GM12878 (cell line): ENCODE measurements at regions not wholly inside any gene's neighbourhood (a gene's known extent, or its start where the extent isn't known, plus 50 kb on each side); places are given as distances from the start of the nearest gene placed in this dataset.

Experiments
- ATAC-seq: fragments of 200-7000 bp; cut with Tn5 transposase; 3 replicates; pipeline ENCODE4 v1.9.1; 2020; ENCODE audit warnings: mild to moderate bottlenecking, moderate library complexity
- BruUV-seq: library from RNA; stranded (reverse); fragments of 400-500 nt; replicated peaks from 2 replicates; lab custom pipeline; 2021; lab: Mats Ljungman, UMichigan
- CTCF ChIA-PET: fragments of 300-600 bp; sonication (Branson Sonifier 250); formaldehyde crosslinking; extraction: SDS; loops from one replicate; lab custom pipeline; 2021; ENCODE audit warnings: inconsistent platforms; lab: Yijun Ruan, JAX
- POLR2A ChIA-PET: fragments of 350-600 bp; formaldehyde crosslinking; extraction: SDS; loops from one replicate; lab custom pipeline; 2021; ENCODE audit warnings: inconsistent platforms; lab: Charles Lee
- RAD21 ChIA-PET: fragments of 300-600 bp; sonication (Branson Sonifier 250); formaldehyde crosslinking; loops from one replicate; lab custom pipeline; 2023; ENCODE audit warnings: antibody characterized with exemption; ENCODE audit not compliant: unreplicated experiment; lab: Charles Lee
- SMC1A ChIA-PET: fragments of 300-600 bp; sonication (Branson Sonifier 250); formaldehyde crosslinking; loops from one replicate; lab custom pipeline; 2023; ENCODE audit not compliant: unreplicated experiment, uncharacterized antibody; lab: Charles Lee
- DNase-seq: peaks from one replicate; pipeline ENCODE4 v3.0.0-alpha.2; 2011; ENCODE audit warnings: low read depth, low spot score
- FAIRE-seq: peaks from 3 replicates; lab custom pipeline; 2011; peaks lifted over from hg19 to GRCh38; lab: Jason Lieb, UNC
- H2AFZ ChIP-seq: 2 replicates; pipeline ENCODE4 v1.6.0; 2011; ENCODE audit warnings: low read depth, low read length, control low read depth; ENCODE audit not compliant: control insufficient read depth
- H3K27ac ChIP-seq: 2 replicates; pipeline ENCODE4 v1.5.1; 2011; ENCODE audit warnings: control low read depth; ENCODE audit not compliant: control insufficient read depth, insufficient read depth
- H3K27me3 ChIP-seq, 2 experiments: replicated peaks in 1 of 2; 2 replicates each; pipeline versions ENCODE4 v1.6.0 to v1.6.1; 2011; ENCODE audit warnings: low read length in 1 of 2; ENCODE audit not compliant: control insufficient read depth in 2 of 2, insufficient read depth in 2 of 2
- H3K36me3 ChIP-seq, 2 experiments: 2 replicates each; pipeline ENCODE4 v1.5.1; 2011; ENCODE audit warnings: low read length in 1 of 2; ENCODE audit not compliant: control insufficient read depth in 2 of 2, insufficient read depth in 2 of 2
- H3K4me1 ChIP-seq: 2 replicates; pipeline ENCODE4 v1.6.1; 2011; ENCODE audit warnings: mild to moderate bottlenecking, low read length, moderate library complexity, mixed read lengths; ENCODE audit not compliant: control insufficient read depth, insufficient read depth
- H3K4me2 ChIP-seq: 2 replicates; pipeline ENCODE4 v1.6.0; 2011; ENCODE audit warnings: control low read depth; ENCODE audit not compliant: control insufficient read depth, insufficient read depth
- H3K4me3 ChIP-seq: fragments of 200-600 bp; sonication (generic); 2 replicates; pipeline ENCODE4 v1.5.1; 2016
- H3K79me2 ChIP-seq: 2 replicates; pipeline ENCODE4 v1.6.0; 2011; ENCODE audit warnings: low read length; ENCODE audit not compliant: control insufficient read depth, insufficient read depth
- H3K9ac ChIP-seq: 2 replicates; pipeline ENCODE4 v1.8.0; 2011; ENCODE audit warnings: low read length, control low read depth, mixed read lengths; ENCODE audit not compliant: control insufficient read depth, insufficient read depth
- H3K9me3 ChIP-seq: replicated peaks from 3 replicates; pipeline ENCODE4 v1.5.1; 2011; ENCODE audit warnings: mild to moderate bottlenecking, low read length; ENCODE audit not compliant: control insufficient read depth, insufficient read depth
- H4K20me1 ChIP-seq: 2 replicates; pipeline ENCODE4 v1.6.0; 2011; ENCODE audit not compliant: control insufficient read depth, insufficient read depth
- ESRRA ChIP-seq: IDR thresholded peaks from 2 replicates; pipeline ENCODE4 v1.6.1; 2012; ENCODE audit warnings: mild to moderate bottlenecking, low read length, improper control_type of control experiment
- FOXM1 ChIP-seq: IDR thresholded peaks from 2 replicates; pipeline ENCODE4 v1.6.1; 2012; ENCODE audit warnings: low read depth, mild to moderate bottlenecking, inconsistent platforms, low read length, moderate library complexity
- KDM1A ChIP-seq: fragments of 200-600 bp; sonication (generic); IDR thresholded peaks from 2 replicates; pipeline ENCODE4 v1.6.1; 2016; ENCODE audit warnings: borderline replicate concordance
- MYC ChIP-seq: IDR thresholded peaks from 2 replicates; pipeline ENCODE4 v1.6.1; 2011; ENCODE audit warnings: mild to moderate bottlenecking, low read length, moderate library complexity, inconsistent platforms; ENCODE audit not compliant: insufficient read depth, insufficient replicate concordance, insufficient read length, severe bottlenecking
- NRF1 ChIP-seq: conservative IDR thresholded peaks from 2 replicates; pipeline ENCODE4 v1.6.1; 2011; ENCODE audit warnings: mild to moderate bottlenecking, low read depth, low read length, improper control_type of control experiment
- POLR2AphosphoS2 ChIP-seq: IDR thresholded peaks from 2 replicates; pipeline ENCODE4 v1.6.1; 2011; ENCODE audit warnings: low read depth, mild to moderate bottlenecking, low read length, improper control_type of control experiment, moderate library complexity
- POLR2AphosphoS5 ChIP-seq: IDR thresholded peaks from 2 replicates; pipeline ENCODE4 v1.6.1; 2011; ENCODE audit warnings: mild to moderate bottlenecking, low read length, inconsistent platforms
- SIX5 ChIP-seq: IDR thresholded peaks from 2 replicates; pipeline ENCODE4 v1.6.1; 2011; ENCODE audit warnings: mild to moderate bottlenecking, low read depth, low read length, moderate library complexity; ENCODE audit not compliant: severe bottlenecking
- ZNF24 ChIP-seq: fragments of 450-650 bp; IDR thresholded peaks from 2 replicates; pipeline ENCODE4 v1.6.1; 2017; ENCODE audit warnings: antibody characterized with exemption, mild to moderate bottlenecking
- WGBS: methylation state at CpG from one replicate; pipeline ENCODE4 v1.1.6; 2016; ENCODE audit warnings: low lambda C conversion rate; ENCODE audit not compliant: insufficient replicate concordance, insufficient coverage; ENCODE audit errors: missing lambda C conversion rate; 5-methylcytosine and 5-hydroxymethylcytosine counted together
- in situ Hi-C: fragments of 300-500 bp; cut with MboI; formaldehyde crosslinking; loops from 9 replicates; pipeline ENCODE4 v1.14.3; 2018; ENCODE audit warnings: mixed read lengths
- intact Hi-C: fragments of 100-400 bp; cut with micrococcal nuclease; formaldehyde crosslinking; loops from one replicate; pipeline ENCODE4 v1.14.2; 2022; ENCODE audit not compliant: unreplicated experiment
- TF ChIP-seq, protein P1 (sequence below): IDR thresholded peaks from 2 replicates; pipeline ENCODE4 v1.6.1; 2011; ENCODE audit warnings: borderline replicate concordance, low read depth, mild to moderate bottlenecking, moderate library complexity, low read length; ENCODE audit not compliant: insufficient read depth, poor library complexity, severe bottlenecking
- TF ChIP-seq, protein P2 (sequence below): IDR thresholded peaks from 2 replicates; pipeline ENCODE4 v1.6.1; 2011; ENCODE audit warnings: mild to moderate bottlenecking, low read depth, low read length, moderate library complexity; ENCODE audit not compliant: insufficient replicate concordance
- TF ChIP-seq, protein P3 (sequence below): fragments of 450-650 bp; IDR thresholded peaks from 2 replicates; pipeline ENCODE4 v1.6.1; 2014; ENCODE audit warnings: mild to moderate bottlenecking
- TF ChIP-seq, protein P4 (sequence below): IDR thresholded peaks from 2 replicates; pipeline ENCODE4 v1.6.1; 2012; ENCODE audit warnings: low read length, inconsistent platforms

DNA sequence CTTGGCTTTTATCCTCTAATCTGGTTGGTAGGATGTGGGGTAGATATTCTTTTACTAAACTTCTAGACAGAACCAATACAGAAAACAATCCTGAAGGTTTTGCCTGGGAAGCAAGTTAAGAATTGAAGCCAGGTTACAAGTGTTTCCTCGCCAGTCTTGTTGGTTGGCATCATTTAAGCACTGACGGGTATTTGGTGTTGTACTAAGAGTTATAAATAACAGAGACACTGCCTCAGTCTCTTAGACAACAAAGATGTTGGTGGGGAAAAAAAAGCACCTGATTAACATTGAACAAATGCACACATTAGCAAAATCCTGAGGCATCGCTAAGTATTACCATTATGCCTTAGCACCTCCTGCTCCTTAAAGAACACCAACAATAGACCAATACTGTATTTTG, 272.2 kb downstream of the BRINP2 start:
- no TSS peak for BruUV-seq
- FAIRE-seq, result no peak
- in situ Hi-C loops, result no loop called here

More for the DNA sequence above, 272.2 kb downstream of the BRINP2 start:
- 39% methylated on average over 3 of the region's 3 CpGs for WGBS
- Histone ChIP-seq H3K9ac (no peak overlapping the region), H3K27me3 (no peaks in the 10 kb centered on the region), H3K4me1 (no peaks in the 10 kb centered on the region), H4K20me1 (no peaks in the 10 kb centered on the region), H3K4me2 (no peak overlapping the region), H2AFZ (no peak overlapping the region), H3K4me3 (no peak overlapping the region), H3K79me2 (no peaks in the 10 kb centered on the region), H3K9me3 (no peaks in the 10 kb centered on the region), H3K27ac (no peak overlapping the region), H3K36me3 (no peaks in the 10 kb centered on the region)
- DNase-seq (no peak), ATAC-seq (no peak)
- RAD21 ChIA-PET, result no interaction called here
- TF ChIP-seq FOXM1 (no peak), SIX5 (no peak), ZNF24 (no peak), KDM1A (no peak), ESRRA (no peak), POLR2AphosphoS5 (no peak), NRF1 (no peak), MYC (no peak), POLR2AphosphoS2 (no peak)
- TF ChIP-seq, protein P1, sequence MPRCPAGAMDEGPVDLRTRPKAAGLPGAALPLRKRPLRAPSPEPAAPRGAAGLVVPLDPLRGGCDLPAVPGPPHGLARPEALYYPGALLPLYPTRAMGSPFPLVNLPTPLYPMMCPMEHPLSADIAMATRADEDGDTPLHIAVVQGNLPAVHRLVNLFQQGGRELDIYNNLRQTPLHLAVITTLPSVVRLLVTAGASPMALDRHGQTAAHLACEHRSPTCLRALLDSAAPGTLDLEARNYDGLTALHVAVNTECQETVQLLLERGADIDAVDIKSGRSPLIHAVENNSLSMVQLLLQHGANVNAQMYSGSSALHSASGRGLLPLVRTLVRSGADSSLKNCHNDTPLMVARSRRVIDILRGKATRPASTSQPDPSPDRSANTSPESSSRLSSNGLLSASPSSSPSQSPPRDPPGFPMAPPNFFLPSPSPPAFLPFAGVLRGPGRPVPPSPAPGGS, result no peak
- TF ChIP-seq, protein P2, sequence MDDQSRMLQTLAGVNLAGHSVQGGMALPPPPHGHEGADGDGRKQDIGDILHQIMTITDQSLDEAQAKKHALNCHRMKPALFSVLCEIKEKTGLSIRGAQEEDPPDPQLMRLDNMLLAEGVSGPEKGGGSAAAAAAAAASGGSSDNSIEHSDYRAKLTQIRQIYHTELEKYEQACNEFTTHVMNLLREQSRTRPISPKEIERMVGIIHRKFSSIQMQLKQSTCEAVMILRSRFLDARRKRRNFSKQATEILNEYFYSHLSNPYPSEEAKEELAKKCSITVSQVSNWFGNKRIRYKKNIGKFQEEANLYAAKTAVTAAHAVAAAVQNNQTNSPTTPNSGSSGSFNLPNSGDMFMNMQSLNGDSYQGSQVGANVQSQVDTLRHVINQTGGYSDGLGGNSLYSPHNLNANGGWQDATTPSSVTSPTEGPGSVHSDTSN, result no peak
- TF ChIP-seq, protein P3, sequence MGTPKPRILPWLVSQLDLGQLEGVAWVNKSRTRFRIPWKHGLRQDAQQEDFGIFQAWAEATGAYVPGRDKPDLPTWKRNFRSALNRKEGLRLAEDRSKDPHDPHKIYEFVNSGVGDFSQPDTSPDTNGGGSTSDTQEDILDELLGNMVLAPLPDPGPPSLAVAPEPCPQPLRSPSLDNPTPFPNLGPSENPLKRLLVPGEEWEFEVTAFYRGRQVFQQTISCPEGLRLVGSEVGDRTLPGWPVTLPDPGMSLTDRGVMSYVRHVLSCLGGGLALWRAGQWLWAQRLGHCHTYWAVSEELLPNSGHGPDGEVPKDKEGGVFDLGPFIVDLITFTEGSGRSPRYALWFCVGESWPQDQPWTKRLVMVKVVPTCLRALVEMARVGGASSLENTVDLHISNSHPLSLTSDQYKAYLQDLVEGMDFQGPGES, result no peak
- TF ChIP-seq, protein P4, sequence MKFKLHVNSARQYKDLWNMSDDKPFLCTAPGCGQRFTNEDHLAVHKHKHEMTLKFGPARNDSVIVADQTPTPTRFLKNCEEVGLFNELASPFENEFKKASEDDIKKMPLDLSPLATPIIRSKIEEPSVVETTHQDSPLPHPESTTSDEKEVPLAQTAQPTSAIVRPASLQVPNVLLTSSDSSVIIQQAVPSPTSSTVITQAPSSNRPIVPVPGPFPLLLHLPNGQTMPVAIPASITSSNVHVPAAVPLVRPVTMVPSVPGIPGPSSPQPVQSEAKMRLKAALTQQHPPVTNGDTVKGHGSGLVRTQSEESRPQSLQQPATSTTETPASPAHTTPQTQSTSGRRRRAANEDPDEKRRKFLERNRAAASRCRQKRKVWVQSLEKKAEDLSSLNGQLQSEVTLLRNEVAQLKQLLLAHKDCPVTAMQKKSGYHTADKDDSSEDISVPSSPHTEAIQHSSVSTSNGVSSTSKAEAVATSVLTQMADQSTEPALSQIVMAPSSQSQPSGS, result no peak
- POLR2A ChIA-PET, result no interaction called here
- intact Hi-C loops, result no loop called here
- SMC1A ChIA-PET, result no interaction called here
- CTCF ChIA-PET, result no interaction called here
